Tibial artery (tissue), 4 donors: ENCODE measurements at regions not wholly inside any gene's neighbourhood (a gene's known extent, or its start where the extent isn't known, plus 50 kb on each side); places are given as distances from the start of the nearest gene placed in this dataset.

ENCODE experiments used
- DNase-seq, 2 donors: peaks; one replicate each; pipeline ENCODE4 v3.0.0-alpha.2; 2019
- H3K27ac ChIP-seq, 2 donors: fragments of 200-600 bp; sonication (generic) in 1 of 2; 1 replicate in 1 of 2; 2 replicates in 1 of 2; pipeline ENCODE4 v1.5.1; 2018 to 2019; ENCODE audit warnings: mild to moderate bottlenecking in 1 of 2
- H3K27me3 ChIP-seq, 2 donors: fragments of 200-600 bp; sonication (generic) in 1 of 2; one replicate each; pipeline versions ENCODE4 v1.5.1 to v1.6.0; 2016 to 2019
- H3K36me3 ChIP-seq, 3 donors: fragments of 200-600 bp; sonication (generic) in 2 of 3; one replicate each; pipeline ENCODE4 v1.5.1; 2016 to 2019; ENCODE audit warnings: mild to moderate bottlenecking in 2 of 3
- H3K4me1 ChIP-seq, 4 donors: fragments of 200-600 bp; sonication (generic) in 2 of 4; 1 replicate in 3 of 4; 2 replicates in 1 of 4; pipeline ENCODE4 v1.5.1; 2016 to 2019
- H3K4me3 ChIP-seq, 2 donors: fragments of 200-600 bp; sonication (generic) in 1 of 2; 1 replicate in 1 of 2; 2 replicates in 1 of 2; pipeline ENCODE4 v1.5.1; 2018 to 2019; ENCODE audit warnings: mild to moderate bottlenecking in 2 of 2
- H3K9me3 ChIP-seq, 3 donors: fragments of 200-600 bp; sonication (generic) in 1 of 3; one replicate each; pipeline ENCODE4 v1.5.1; 2016 to 2019
- intact Hi-C: fragments of 100-400 bp; cut with DNase I; formaldehyde crosslinking; loops from one replicate; pipeline ENCODE4 v1.15.0; 2023; ENCODE audit warnings: low total_unique reads
- TF ChIP-seq, protein P1 (sequence below), 2 experiments: fragments of 200-600 bp in 1 of 2; fragments of 450-650 bp in 1 of 2; IDR thresholded peaks; one replicate each; pipeline ENCODE4 v1.5.1; 2017 to 2019; ENCODE audit warnings: antibody characterized with exemption in 2 of 2, mild to moderate bottlenecking in 1 of 2, moderate library complexity in 1 of 2

DNA sequence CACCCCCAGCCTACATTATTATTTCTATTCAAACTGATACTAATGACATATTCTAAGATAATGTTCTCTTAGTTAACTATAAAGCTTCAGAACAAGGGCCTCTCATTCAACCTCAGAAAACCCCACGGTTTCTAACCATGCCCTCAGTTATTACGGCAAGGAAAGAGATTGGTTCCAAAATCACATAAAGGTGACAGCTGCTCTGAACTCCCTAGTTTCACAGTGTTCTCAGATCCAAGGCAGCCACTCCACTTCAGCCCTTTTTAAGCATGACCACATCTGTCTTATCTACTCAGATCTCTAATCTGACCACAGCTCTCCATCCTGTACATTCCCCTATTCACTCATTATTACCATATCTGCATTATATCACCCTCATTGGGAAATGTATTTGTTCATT, 98.8 kb upstream of the CEP85L start:
- Histone ChIP-seq H3K4me1 (peaks cover 0 to 10% (median 3%) of the 10 kb centered on the region in 4 donors), H3K27me3 (no peaks in the 10 kb centered on the region), H3K36me3 (no peaks in the 10 kb centered on the region), H3K9me3 (no peaks in the 10 kb centered on the region), H3K27ac (no peak overlapping the region), H3K4me3 (no peak overlapping the region)
- intact Hi-C loops = no loop called here
- TF ChIP-seq, protein P1, sequence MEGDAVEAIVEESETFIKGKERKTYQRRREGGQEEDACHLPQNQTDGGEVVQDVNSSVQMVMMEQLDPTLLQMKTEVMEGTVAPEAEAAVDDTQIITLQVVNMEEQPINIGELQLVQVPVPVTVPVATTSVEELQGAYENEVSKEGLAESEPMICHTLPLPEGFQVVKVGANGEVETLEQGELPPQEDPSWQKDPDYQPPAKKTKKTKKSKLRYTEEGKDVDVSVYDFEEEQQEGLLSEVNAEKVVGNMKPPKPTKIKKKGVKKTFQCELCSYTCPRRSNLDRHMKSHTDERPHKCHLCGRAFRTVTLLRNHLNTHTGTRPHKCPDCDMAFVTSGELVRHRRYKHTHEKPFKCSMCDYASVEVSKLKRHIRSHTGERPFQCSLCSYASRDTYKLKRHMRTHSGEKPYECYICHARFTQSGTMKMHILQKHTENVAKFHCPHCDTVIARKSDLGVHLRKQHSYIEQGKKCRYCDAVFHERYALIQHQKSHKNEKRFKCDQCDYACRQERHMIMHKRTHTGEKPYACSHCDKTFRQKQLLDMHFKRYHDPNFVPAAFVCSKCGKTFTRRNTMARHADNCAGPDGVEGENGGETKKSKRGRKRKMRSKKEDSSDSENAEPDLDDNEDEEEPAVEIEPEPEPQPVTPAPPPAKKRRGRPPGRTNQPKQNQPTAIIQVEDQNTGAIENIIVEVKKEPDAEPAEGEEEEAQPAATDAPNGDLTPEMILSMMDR (IDR thresholded peaks at IDR 0.05) = no peak
- no peak for DNase-seq

DNA sequence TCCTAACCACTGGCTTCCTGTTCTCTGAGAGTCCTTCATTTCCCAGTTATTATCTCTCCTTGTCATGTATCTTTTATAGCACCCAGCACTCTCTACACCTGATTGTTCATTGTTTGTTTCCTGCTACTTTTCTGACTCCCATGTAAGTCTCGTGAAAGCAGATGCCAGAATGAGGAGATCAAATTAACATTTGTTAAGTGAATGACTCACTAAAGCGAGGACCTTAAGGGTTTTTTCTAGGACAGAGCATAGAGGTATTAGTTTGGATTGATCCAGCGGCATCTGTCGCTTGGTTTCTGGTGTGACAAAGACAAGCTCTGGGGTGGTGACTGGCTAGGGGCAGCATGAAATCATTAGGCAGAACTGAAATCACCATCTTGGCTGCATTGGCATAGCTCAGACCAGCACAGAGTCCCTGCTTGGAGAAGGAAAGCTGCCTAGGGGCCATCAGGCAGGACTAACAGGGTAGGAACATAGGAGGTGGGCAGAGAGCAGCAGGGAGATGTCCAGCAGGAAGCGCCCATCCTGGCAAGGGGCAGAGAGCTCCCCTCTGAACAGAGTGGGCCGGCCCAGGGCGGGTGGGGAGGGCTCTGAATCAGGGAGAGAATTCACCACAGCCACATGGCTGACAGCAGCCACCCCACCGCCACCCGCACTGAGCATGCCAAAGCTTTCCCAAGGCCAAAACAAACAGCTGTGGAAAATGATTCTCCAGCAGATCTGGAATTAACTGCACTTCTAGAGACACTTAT, 97.1 kb upstream of the CEP85L start:
- H3K4me3 ChIP-seq = peak overlapping the region in 1 of 2 donors; percentile 42
- H3K27me3 ChIP-seq = no peaks in the 10 kb centered on the region
- no peaks in the 10 kb centered on the region for H3K9me3 ChIP-seq
- H3K27ac ChIP-seq = no peak overlapping the region
- no peak for DNase-seq
- intact Hi-C loops = no loop called here
- H3K36me3 ChIP-seq = no peaks in the 10 kb centered on the region
- H3K4me1 ChIP-seq = peaks cover 0 to 10% (median 3%) of the 10 kb centered on the region in 4 donors
- TF ChIP-seq, protein P1 (IDR thresholded peaks at IDR 0.05) = no peak

DNA sequence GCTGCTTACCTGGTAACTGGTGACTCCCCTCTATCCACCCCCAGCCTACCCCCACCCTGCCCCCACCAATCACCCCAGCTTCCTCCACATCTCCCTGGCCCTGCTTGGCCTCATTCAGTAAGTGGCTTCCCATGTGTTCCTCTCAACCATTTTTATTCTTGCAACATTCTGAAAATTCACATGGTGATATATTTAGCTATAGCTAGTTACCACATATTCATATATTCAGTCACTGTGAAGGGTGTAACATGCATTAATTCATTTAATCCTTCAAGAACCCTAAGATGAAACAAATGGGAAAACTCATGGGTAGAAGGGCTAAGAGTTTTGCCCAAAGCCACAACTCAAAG, 95.4 kb upstream of the CEP85L start:
- Histone ChIP-seq H3K4me3 (no peak overlapping the region), H3K9me3 (no peaks in the 10 kb centered on the region), H3K27ac (no peak overlapping the region), H3K36me3 (no peaks in the 10 kb centered on the region), H3K27me3 (no peaks in the 10 kb centered on the region), H3K4me1 (peaks cover 0 to 10% (median 3%) of the 10 kb centered on the region in 4 donors)
- TF ChIP-seq, protein P1 (IDR thresholded peaks at IDR 0.05) = no peak
- DNase-seq = no peak
- intact Hi-C loops = no loop called here

DNA sequence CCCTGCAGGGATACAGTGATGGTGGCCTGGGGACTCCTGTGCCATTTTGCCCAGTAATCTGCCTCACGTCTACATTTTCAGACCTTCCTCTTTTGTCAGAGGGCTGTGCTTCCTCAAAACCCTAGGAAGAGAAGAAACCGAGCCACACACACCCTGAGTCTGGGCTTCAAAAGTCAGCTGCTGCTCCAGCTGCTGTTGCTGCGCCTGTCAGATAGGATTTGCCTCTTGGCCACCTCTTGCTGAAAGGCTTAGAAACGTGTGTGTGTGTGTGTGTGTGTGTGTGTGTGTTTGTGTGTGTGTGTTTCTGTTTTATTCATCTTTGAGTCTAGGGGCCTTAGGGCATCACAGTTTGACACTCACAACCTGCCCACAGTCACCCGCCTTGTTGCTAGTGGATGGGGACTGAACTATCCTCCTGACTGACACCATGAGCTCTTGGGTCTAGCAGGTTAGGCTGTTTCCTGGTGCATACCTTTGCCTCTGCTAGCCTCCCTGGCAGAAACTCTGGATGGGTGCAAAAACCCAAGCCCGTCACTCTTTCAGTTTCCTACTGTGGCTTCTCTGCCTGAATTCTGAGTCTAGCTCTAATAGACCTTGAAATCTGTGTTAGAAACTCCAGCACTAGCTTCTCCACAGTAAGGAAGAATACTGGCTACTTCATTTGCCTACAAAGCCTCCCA, 94.9 kb upstream of the CEP85L start:
- H3K9me3 ChIP-seq = no peaks in the 10 kb centered on the region
- peaks cover 0 to 10% (median 3%) of the 10 kb centered on the region in 4 donors for H3K4me1 ChIP-seq
- no peaks in the 10 kb centered on the region for H3K27me3 ChIP-seq
- TF ChIP-seq, protein P1 (IDR thresholded peaks at IDR 0.05) = no peak
- intact Hi-C loops = no loop called here
- no peak overlapping the region for H3K27ac ChIP-seq
- no peaks in the 10 kb centered on the region for H3K36me3 ChIP-seq
- H3K4me3 ChIP-seq = no peak overlapping the region
- DNase-seq = peak in 1 of 2 donors; percentile 32

DNA sequence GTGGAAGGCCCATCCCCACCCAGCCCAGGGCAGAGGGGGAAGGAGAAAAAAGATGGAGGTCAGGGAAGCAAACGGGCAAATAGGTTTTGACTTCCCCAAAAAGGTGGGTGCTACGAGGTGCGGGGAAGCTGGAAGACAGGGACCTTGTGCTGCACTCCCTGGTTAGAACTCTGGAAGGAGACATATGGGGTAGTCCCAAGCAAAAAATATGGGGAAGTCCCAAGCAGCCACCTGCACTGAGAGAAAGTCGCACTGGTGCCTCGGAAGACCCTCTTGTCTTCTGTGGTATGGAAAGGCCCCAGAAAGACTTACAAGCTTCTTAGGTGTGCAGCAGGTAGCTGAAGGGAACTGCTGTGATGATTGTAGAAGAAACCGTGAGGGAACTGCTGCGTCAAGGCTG, 93.8 kb upstream of the CEP85L start:
- TF ChIP-seq, protein P1 (IDR thresholded peaks at IDR 0.05) = no peak
- intact Hi-C loops = no loop called here

More for the DNA sequence above, 93.8 kb upstream of the CEP85L start:
- H3K9me3 ChIP-seq = no peaks in the 10 kb centered on the region
- DNase-seq = no peak
- no peaks in the 10 kb centered on the region for H3K27me3 ChIP-seq
- H3K4me3 ChIP-seq = no peak overlapping the region
- no peak overlapping the region for H3K27ac ChIP-seq
- H3K36me3 ChIP-seq = no peaks in the 10 kb centered on the region
- H3K4me1 ChIP-seq = peaks cover 0 to 10% (median 3%) of the 10 kb centered on the region in 4 donors
